SK-N-SH treated with all-trans-retinoic acid at 6 μM for 48 hours (cell line): ENCODE measurements at regions not wholly inside any gene's neighbourhood (a gene's known extent, or its start where the extent isn't known, plus 50 kb on each side); places are given as distances from the start of the nearest gene placed in this dataset.

Experiments used
- ATAC-seq: fragments of 200-7000 bp; cut with Tn5 transposase; 3 replicates; pipeline ENCODE4 v1.9.1; 2020; ENCODE audit warnings: mild to moderate bottlenecking, moderate library complexity
- ARNTL ChIP-seq: fragments of 450-650 bp; formaldehyde crosslinking; IDR thresholded peaks from 2 replicates; pipeline ENCODE4 v1.5.0; 2020; ENCODE audit warnings: low read depth, mild to moderate bottlenecking, moderate library complexity, borderline replicate concordance
- CREB5 ChIP-seq: fragments of 250-450 bp; sonication (Bioruptor Pico); IDR thresholded peaks from 2 replicates; pipeline ENCODE4 v1.5.1; 2020; ENCODE audit warnings: low read depth, mild to moderate bottlenecking, moderate library complexity
- CSDC2 ChIP-seq: fragments of 250-450 bp; sonication (Bioruptor Pico); IDR thresholded peaks from 2 replicates; pipeline ENCODE4 v1.5.0; 2020; ENCODE audit warnings: mild to moderate bottlenecking, moderate library complexity
- CSRNP3 ChIP-seq: fragments of 250-450 bp; sonication (Bioruptor Pico); IDR thresholded peaks from 2 replicates; pipeline ENCODE4 v1.5.1; 2021; ENCODE audit warnings: mild to moderate bottlenecking, moderate library complexity
- ESRRG ChIP-seq: fragments of 250-450 bp; sonication (Bioruptor Pico); IDR thresholded peaks from 2 replicates; pipeline ENCODE4 v1.6.1; 2021; ENCODE audit warnings: mild to moderate bottlenecking
- GLIS3 ChIP-seq: fragments of 250-450 bp; sonication (Bioruptor Pico); IDR thresholded peaks from 2 replicates; pipeline ENCODE4 v1.5.0; 2020; ENCODE audit warnings: mild to moderate bottlenecking, moderate library complexity
- OSR1 ChIP-seq: fragments of 250-450 bp; sonication (Bioruptor Pico); IDR thresholded peaks from 2 replicates; pipeline ENCODE4 v1.8.0; 2022; ENCODE audit warnings: moderate library complexity, mild to moderate bottlenecking, inconsistent platforms
- PPARA ChIP-seq: fragments of 250-450 bp; sonication (Bioruptor Pico); IDR thresholded peaks from 2 replicates; pipeline ENCODE4 v1.5.0; 2020; ENCODE audit warnings: mild to moderate bottlenecking, borderline replicate concordance
- RARB ChIP-seq: fragments of 250-450 bp; sonication (Bioruptor Pico); IDR thresholded peaks from 2 replicates; pipeline ENCODE4 v1.8.0; 2021; ENCODE audit warnings: mild to moderate bottlenecking, moderate library complexity
- TCF4 ChIP-seq: fragments of 250-450 bp; sonication (Bioruptor Pico); IDR thresholded peaks from 2 replicates; pipeline ENCODE4 v1.8.0; 2021; ENCODE audit warnings: mild to moderate bottlenecking, moderate library complexity, borderline replicate concordance
- TOX ChIP-seq: fragments of 250-450 bp; sonication (Bioruptor Pico); IDR thresholded peaks from 2 replicates; pipeline ENCODE4 v1.8.0; 2021; ENCODE audit warnings: mild to moderate bottlenecking, moderate library complexity, borderline replicate concordance
- ZC3H10 ChIP-seq: fragments of 250-450 bp; sonication (Bioruptor Pico); IDR thresholded peaks from 2 replicates; pipeline ENCODE4 v1.5.1; 2021; ENCODE audit warnings: mild to moderate bottlenecking, moderate library complexity
- ZFP3 ChIP-seq: fragments of 250-450 bp; sonication (Bioruptor Pico); IDR thresholded peaks from 2 replicates; pipeline ENCODE4 v1.5.0; 2020; ENCODE audit warnings: mild to moderate bottlenecking, moderate library complexity
- ZFP30 ChIP-seq: fragments of 450-650 bp; formaldehyde crosslinking; IDR thresholded peaks from 2 replicates; pipeline ENCODE4 v1.5.0; 2022; ENCODE audit warnings: mild to moderate bottlenecking, moderate library complexity
- ZNF565 ChIP-seq: fragments of 450-650 bp; formaldehyde crosslinking; conservative IDR thresholded peaks from 2 replicates; pipeline ENCODE4 v1.5.0; 2020; ENCODE audit warnings: low read depth, mild to moderate bottlenecking, moderate library complexity
- ZNF70 ChIP-seq: fragments of 450-650 bp; formaldehyde crosslinking; IDR thresholded peaks from 2 replicates; pipeline ENCODE4 v1.5.0; 2020; ENCODE audit warnings: mild to moderate bottlenecking, moderate library complexity
- ZNF8 ChIP-seq: fragments of 450-650 bp; formaldehyde crosslinking; IDR thresholded peaks from 2 replicates; pipeline ENCODE4 v1.5.0; 2020; ENCODE audit warnings: mild to moderate bottlenecking, moderate library complexity
- TF ChIP-seq, protein P1 (sequence below): fragments of 250-450 bp; sonication (Bioruptor Pico); IDR thresholded peaks from 2 replicates; pipeline ENCODE4 v1.5.0; 2020; ENCODE audit warnings: mild to moderate bottlenecking, moderate library complexity
- TF ChIP-seq, protein P2 (sequence below): fragments of 250-450 bp; sonication (Bioruptor Pico); IDR thresholded peaks from 2 replicates; pipeline ENCODE4 v1.8.0; 2021; ENCODE audit warnings: low read depth, mild to moderate bottlenecking, moderate library complexity, borderline replicate concordance
- TF ChIP-seq, protein P3 (sequence below): fragments of 250-450 bp; sonication (Bioruptor Pico); IDR thresholded peaks from 2 replicates; pipeline ENCODE4 v1.8.0; 2020; ENCODE audit warnings: mild to moderate bottlenecking, moderate library complexity, borderline replicate concordance

GRCh38 chr5:74143151-74143550, 497.4 kb downstream of the ENC1 start (continued):
- TF ChIP-seq, protein P1, sequence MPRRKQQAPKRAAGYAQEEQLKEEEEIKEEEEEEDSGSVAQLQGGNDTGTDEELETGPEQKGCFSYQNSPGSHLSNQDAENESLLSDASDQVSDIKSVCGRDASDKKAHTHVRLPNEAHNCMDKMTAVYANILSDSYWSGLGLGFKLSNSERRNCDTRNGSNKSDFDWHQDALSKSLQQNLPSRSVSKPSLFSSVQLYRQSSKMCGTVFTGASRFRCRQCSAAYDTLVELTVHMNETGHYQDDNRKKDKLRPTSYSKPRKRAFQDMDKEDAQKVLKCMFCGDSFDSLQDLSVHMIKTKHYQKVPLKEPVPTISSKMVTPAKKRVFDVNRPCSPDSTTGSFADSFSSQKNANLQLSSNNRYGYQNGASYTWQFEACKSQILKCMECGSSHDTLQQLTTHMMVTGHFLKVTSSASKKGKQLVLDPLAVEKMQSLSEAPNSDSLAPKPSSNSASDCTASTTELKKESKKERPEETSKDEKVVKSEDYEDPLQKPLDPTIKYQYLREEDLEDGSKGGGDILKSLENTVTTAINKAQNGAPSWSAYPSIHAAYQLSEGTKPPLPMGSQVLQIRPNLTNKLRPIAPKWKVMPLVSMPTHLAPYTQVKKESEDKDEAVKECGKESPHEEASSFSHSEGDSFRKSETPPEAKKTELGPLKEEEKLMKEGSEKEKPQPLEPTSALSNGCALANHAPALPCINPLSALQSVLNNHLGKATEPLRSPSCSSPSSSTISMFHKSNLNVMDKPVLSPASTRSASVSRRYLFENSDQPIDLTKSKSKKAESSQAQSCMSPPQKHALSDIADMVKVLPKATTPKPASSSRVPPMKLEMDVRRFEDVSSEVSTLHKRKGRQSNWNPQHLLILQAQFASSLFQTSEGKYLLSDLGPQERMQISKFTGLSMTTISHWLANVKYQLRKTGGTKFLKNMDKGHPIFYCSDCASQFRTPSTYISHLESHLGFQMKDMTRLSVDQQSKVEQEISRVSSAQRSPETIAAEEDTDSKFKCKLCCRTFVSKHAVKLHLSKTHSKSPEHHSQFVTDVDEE (CRISPR knock-in tag) = no peak
- TF ChIP-seq CSDC2 (CRISPR knock-in tag) (no peak), CREB5 (CRISPR knock-in tag) (no peak), GLIS3 (CRISPR knock-in tag) (no peak), ESRRG (CRISPR knock-in tag) (no peak), ZFP30 (no peak), ZNF70 (no peak), ZNF8 (CRISPR knock-in tag) (no peak)
- TF ChIP-seq, all 23 proteins: peak for 0

GRCh38 chr5:74141053-74141452, 499.5 kb downstream of the ENC1 start:
- TF ChIP-seq RARB (CRISPR knock-in tag) (no peak), ZNF70 (no peak), CREB5 (CRISPR knock-in tag) (no peak), ZNF565 (no peak), ZC3H10 (CRISPR knock-in tag) (no peak), TOX (CRISPR knock-in tag) (no peak), ARNTL (CRISPR knock-in tag) (no peak), CSDC2 (CRISPR knock-in tag) (no peak), PPARA (CRISPR knock-in tag) (no peak)
- TF ChIP-seq, protein P2, sequence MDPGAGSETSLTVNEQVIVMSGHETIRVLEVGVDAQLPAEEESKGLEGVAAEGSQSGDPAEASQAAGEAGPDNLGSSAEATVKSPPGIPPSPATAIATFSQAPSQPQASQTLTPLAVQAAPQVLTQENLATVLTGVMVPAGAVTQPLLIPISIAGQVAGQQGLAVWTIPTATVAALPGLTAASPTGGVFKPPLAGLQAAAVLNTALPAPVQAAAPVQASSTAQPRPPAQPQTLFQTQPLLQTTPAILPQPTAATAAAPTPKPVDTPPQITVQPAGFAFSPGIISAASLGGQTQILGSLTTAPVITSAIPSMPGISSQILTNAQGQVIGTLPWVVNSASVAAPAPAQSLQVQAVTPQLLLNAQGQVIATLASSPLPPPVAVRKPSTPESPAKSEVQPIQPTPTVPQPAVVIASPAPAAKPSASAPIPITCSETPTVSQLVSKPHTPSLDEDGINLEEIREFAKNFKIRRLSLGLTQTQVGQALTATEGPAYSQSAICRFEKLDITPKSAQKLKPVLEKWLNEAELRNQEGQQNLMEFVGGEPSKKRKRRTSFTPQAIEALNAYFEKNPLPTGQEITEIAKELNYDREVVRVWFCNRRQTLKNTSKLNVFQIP (CRISPR knock-in tag) = no peak
- ATAC-seq = no peak

DNA sequence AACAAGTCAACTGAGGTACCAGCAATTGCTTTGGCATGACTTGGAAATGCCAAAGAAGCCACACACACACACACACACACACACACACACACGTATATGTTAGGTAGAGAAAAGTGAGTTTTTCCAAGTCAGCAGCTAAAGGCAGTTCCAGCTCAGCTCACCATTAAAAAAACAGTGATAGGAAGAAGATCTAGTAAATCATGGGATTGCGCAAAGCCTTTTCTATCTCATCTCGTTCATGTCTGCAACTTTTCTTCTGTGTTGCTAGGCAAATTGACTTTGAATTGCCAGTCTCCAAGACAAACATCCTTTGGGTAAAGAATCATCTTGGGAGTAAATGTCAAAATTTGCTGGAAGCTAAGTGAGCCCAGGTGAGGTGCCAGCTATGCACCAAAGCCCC, 500.1 kb downstream of the ENC1 start:
- ATAC-seq = no peak
- TF ChIP-seq ARNTL (CRISPR knock-in tag) (no peak), CSRNP3 (CRISPR knock-in tag) (no peak), TCF4 (CRISPR knock-in tag) (no peak), ZNF8 (CRISPR knock-in tag) (no peak), GLIS3 (CRISPR knock-in tag) (no peak), ZNF70 (no peak), OSR1 (CRISPR knock-in tag) (no peak), ZFP3 (CRISPR knock-in tag) (no peak)
- TF ChIP-seq, protein P1 (CRISPR knock-in tag) = no peak
- TF ChIP-seq, protein P3, sequence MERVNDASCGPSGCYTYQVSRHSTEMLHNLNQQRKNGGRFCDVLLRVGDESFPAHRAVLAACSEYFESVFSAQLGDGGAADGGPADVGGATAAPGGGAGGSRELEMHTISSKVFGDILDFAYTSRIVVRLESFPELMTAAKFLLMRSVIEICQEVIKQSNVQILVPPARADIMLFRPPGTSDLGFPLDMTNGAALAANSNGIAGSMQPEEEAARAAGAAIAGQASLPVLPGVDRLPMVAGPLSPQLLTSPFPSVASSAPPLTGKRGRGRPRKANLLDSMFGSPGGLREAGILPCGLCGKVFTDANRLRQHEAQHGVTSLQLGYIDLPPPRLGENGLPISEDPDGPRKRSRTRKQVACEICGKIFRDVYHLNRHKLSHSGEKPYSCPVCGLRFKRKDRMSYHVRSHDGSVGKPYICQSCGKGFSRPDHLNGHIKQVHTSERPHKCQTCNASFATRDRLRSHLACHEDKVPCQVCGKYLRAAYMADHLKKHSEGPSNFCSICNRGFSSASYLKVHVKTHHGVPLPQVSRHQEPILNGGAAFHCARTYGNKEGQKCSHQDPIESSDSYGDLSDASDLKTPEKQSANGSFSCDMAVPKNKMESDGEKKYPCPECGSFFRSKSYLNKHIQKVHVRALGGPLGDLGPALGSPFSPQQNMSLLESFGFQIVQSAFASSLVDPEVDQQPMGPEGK = no peak
- TF ChIP-seq, protein P2 (CRISPR knock-in tag) = no peak
